NCI-H748 treated with DMSO at 0.1 percent for 48 hours (cell line): ENCODE measurements at regions not wholly inside any gene's neighbourhood (a gene's known extent, or its start where the extent isn't known, plus 50 kb on each side); places are given as distances from the start of the nearest gene placed in this dataset.
"Not testable (repeated sequence)": the region's sequence is repeated elsewhere in the genome, so short reads cannot be mapped to it uniquely, and the experiment has no call there.

Experiments
- DNase-seq: peaks from one replicate; lab custom pipeline; 2025; lab: John Stamatoyannopoulos, UW

GRCh38 chr21:27517177-27517576 is 550.3 kb upstream of the ADAMTS5 start:
- DNase-seq = not testable (repeated sequence)

- DNase-seq = no peak
Observed at GRCh38 chr21:27515676-27516075, 548.8 kb upstream of the ADAMTS5 start.

GRCh38 chr21:27513825-27514224 is 546.9 kb upstream of the ADAMTS5 start:
- DNase-seq = no peak

DNA sequence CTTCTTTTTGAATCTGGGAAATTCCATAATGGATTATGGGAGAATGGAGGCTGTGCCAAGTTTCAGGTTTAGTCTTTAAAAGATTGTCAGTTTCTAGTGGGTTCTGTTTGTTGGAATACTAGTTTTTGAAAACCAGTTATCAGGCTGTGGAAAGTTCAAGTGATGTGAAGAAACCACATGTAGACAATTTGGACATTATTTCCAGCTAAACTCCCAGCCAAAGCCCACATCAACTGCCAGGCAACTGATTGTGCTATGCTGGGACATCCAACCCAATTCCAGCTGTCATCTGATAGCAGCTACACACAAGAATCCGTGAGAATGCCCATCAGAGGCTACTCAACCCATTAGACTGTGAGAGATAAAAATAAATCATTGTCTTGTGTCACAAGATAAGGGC is 546.1 kb upstream of the ADAMTS5 start:
- DNase-seq = no peak

GRCh38 chr21:27511233-27511632 is 544.3 kb upstream of the ADAMTS5 start:
- DNase-seq = no peak

GRCh38 chr21:27507695-27508094 is 540.8 kb upstream of the ADAMTS5 start:
- DNase-seq = no peak

DNA sequence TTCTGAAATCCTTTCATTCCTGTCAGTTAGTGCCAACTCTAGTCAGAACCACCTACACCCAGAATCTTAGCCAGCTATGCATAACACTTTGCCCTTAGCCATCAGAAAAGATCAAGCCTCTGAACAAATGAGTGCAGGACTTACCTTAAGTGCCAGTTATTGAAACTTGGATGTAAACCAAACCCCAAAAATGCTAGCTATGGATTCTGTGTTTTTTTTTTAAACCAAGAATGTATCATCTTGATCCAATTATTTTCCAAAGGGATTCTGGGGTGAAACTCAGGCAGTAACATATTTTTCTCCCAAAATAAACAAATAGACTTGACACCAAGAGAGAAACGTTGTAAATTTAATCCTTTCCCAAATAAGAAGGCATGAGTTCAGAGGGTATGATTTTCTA is 538.6 kb upstream of the ADAMTS5 start:
- no peak for DNase-seq

- DNase-seq = no peak
Observed at GRCh38 chr21:27502801-27503200, 535.9 kb upstream of the ADAMTS5 start.

- DNase-seq = no peak
Observed at GRCh38 chr21:27498025-27498424, 531.1 kb upstream of the ADAMTS5 start.

DNA sequence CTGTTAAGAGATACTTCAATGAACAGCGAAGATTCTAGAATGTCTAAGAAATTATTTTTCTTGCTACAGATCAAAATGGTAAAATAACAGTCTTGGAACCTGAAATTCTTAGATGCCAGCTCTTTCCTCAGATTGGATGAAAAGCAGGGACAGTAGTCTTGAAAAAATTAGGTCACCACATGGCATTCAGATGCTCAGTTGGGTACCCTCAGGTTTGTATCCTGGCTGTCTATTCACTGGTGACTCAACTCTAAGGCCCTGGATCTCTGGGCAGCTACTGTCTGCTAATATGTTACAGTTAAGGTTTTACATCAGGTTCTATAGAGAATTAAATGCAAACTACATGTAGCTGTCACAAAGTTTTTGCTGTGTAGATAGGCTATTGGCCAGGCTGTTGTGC is 528.9 kb upstream of the ADAMTS5 start:
- DNase-seq = no peak

DNA sequence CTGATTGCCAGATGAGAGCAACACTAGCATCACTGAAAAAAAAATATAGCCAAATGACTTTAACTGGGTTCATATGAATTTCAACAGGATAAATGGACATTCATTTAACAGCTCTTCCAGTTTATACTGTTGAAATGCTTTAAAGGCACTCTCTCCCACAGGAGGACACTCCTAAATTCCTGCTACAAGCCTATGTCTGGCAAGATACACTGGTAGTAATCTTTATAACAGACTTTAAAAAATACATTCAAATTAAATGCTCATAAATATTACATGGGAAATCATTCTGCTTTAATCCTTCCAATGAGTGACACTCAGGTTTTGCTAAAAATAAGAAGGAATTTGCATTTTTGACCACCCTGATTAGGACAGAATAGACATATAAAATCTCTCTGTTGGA is 526.7 kb upstream of the ADAMTS5 start:
- no peak for DNase-seq

DNA sequence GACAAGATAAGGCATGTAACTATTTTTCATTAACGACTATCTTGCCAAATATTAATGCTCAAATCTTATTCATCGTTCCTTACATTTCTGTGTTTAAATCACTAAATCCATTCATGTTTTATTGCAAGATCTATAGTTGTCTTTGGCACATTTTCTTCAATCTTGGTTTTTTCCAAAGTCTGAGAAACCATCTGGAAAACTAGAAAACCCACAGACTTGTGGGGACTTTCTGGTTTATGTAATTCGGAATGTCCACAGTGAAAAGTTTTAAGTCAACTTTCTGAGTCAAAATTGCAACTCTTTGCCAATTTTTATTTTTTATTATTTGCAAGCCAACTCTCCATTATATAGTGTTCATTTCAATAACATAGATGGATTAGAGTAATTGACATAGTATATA is 520.8 kb upstream of the ADAMTS5 start:
- no peak for DNase-seq

DNA sequence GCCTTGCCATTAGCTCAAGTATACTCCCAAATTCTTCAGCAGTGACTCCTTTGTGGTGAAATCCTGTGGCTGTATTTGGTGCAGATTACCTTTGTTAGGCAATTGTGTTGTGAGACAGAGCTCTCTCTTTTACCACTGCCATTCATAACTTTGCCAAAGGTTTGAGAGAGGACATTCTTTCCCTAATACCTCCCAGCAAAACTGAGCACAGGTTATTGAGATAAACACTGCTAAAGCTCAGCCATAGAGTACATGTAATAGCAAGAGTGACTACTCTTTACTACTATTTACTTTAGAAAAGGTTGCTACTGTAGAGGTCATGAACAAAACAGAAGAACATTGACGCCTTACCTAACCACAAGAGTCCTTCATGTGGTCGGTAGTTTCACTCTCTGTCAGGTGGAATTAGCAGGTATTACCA is 514.0 kb upstream of the ADAMTS5 start:
- DNase-seq = no peak

DNA sequence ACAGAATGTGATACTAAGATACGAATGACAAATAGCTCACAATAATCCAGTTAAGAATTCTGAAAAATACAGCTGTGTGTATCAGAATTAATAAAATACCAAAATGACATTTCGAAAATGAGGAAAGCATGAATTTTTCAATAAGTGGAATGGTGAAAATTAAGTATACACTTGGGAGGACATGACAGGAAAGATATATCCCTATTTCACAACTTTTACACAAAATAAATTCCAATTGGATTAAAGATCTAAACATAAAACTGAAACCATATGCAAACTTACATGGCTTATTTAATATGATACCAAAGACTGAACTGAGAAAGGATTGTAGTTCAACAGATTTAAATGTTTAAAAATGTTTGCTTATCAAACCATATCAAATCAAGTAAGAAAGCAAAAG is 510.4 kb upstream of the ADAMTS5 start:
- DNase-seq = no peak

DNA sequence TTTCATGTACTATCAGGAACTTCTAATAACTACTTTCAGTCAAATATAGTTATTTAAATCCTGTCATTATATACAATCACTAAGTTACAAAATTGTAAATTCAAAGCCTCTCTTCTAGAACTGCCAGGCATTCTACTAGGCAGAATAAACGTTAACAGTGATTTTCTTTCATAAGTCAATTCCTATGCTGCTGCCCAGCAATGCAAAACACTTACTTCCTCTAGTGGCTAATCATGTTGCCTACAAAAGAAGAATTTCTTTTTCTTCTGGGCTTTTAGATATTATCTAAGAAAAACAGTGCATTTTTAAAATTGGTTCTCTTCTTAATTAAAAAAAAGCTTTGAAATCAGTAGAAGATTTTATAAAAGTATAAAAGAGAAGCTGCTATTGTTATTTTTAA is 509.8 kb upstream of the ADAMTS5 start:
- DNase-seq = no peak

DNA sequence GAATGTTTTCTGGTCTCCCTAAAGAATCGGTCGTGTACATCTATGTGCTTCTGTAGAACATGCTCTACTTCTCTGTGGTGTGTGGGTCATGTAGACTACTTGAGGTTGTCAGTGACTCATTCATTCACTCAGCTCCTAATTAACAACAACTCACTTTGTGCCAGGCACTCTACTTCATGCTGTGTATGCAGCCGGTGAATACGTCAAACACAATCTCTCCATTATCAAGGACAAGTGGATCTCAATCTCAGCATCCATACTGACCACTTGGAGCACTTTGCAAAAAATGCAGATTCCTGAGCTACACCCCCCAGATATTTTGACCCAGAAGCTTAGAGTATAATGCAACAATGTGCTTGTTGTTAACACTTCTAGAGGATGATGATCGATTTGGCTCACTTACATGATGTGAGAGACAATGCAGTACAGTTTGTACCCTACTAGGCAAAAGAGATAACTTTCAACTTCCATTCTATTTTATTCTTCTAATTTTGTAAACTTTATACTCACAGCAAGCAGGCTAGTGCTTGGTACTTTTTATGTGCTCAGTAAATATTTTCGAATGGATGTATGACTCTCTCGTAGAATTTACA is 508.6 kb upstream of the ADAMTS5 start:
- no peak for DNase-seq

GRCh38 chr21:27467366-27467765 is 500.5 kb upstream of the ADAMTS5 start:
- no peak for DNase-seq

DNA sequence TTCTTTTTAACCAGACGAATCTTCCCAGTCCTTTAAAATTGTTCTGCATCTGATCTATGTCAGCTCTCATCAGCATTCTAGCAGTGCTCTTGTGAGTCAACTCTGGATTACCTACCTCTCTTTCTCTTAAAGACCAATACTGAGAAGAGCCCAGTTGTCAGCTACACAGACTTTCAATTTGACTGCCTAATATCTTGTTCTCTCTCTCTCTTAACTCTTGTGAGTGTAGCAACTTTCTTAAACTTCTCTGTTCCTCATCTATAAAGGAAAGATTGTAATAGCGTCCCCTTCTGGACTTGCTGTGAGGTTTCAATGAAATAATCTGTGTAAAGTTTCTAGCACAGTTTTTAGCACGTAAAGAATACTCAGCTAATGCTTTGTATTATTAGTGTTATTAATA is 499.3 kb upstream of the ADAMTS5 start:
- DNase-seq = no peak

DNA sequence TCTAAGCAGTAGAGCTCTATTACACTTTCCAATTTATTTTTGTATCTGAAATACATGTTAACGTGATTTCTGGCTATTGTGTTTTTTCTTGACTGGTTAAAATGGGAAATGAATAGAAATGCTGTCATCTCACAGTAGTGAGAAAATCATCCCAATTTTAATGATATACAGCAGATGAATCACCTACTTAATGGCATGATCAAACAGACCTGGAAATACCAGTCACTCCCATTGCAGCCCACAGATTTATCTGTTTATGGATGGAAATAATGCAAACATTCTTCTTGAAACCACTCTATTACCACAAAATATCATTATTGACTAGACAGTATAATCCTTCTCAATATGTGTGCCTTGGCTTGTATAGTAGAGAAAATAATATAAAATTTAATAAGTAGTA is 497.8 kb upstream of the ADAMTS5 start:
- DNase-seq = no peak

DNA sequence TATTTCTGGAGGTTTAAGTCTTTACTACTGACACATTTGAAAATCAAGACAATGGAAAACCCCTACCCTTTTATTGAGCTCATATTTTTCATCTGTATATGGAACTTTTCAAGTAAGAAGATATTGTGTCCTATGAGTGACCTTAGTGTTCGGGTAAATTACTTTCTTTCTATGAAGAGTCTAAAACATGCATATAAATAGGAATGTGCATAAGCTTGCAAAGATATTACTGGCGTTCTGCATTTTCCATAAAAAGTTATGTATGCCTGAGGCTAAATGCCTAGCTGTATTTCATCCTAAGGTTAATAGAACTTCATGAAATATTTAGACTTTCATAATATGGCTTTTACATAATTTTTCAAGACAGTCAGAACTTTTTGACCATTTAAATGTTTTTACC is 495.8 kb upstream of the ADAMTS5 start:
- DNase-seq = no peak

DNA sequence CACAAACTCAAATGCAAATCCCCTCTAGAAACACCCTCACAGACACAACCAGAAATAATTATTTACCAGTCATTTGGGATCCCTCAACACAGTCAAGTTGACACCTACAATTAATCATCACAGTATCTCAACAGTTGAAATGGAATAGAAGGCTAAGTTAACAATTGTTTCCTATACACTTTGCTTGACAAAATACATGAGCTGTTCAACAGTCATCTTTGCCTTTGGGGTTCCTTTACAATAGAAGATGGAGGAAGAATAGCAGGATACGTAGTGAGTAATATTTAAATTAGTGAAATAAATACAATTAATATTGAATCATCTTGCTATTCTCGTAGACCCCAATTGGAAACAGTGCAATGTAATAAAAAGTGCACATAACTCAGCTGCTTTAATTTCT is 487.3 kb upstream of the ADAMTS5 start:
- no peak for DNase-seq

- DNase-seq = no peak
Observed at GRCh38 chr21:27451116-27451515, 484.2 kb upstream of the ADAMTS5 start.

GRCh38 chr21:27450216-27450615 is 483.3 kb upstream of the ADAMTS5 start:
- DNase-seq = no peak

DNA sequence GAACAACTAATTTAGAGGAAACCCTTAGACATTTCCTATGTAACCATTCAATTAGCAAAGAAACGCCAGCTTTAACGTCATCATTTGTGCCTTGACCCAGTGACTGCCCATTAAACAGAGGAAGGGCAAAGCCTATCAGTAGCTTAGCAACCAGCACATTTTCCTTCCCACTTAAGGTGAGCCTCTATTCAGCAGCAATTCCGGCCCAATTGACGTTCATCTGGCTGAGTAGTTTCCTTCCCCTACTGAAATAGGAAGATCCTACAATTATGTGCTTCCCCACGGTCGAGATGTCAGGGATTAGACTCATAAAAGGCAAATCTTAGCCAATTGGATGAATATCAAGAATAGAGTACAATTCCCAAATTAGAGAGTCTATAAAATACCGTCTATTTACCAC is 482.1 kb upstream of the ADAMTS5 start:
- no peak for DNase-seq

GRCh38 chr21:27447843-27448242 is 481.0 kb upstream of the ADAMTS5 start:
- no peak for DNase-seq
